Stomach smooth muscle (tissue), 2 donors: ENCODE measurements at regions not wholly inside any gene's neighbourhood (a gene's known extent, or its start where the extent isn't known, plus 50 kb on each side); places are given as distances from the start of the nearest gene placed in this dataset.
"Not testable (repeated sequence)": the region's sequence is repeated elsewhere in the genome, so short reads cannot be mapped to it uniquely, and the experiment has no call there.

Experiments used
- H3K27ac ChIP-seq: one replicate; pipeline ENCODE4 v1.7.0; 2013; ENCODE audit warnings: mild to moderate bottlenecking, low read length, inconsistent platforms
- H3K27me3 ChIP-seq, 2 donors: one replicate each; pipeline ENCODE4 v1.7.0; 2013; ENCODE audit warnings: low read length in 2 of 2; ENCODE audit not compliant: insufficient read depth in 2 of 2, control insufficient read depth in 1 of 2
- H3K36me3 ChIP-seq, 2 donors: one replicate each; pipeline ENCODE4 v1.7.0; 2013; ENCODE audit warnings: low read length in 2 of 2; ENCODE audit not compliant: control insufficient read depth in 2 of 2, insufficient read depth in 2 of 2
- H3K4me1 ChIP-seq: one replicate; pipeline ENCODE4 v1.7.0; 2013; ENCODE audit warnings: low read length; ENCODE audit not compliant: control insufficient read depth, insufficient read depth
- H3K4me3 ChIP-seq, 2 donors: one replicate each; pipeline ENCODE4 v1.7.0; 2013; ENCODE audit warnings: low read length in 2 of 2
- H3K9ac ChIP-seq, 2 donors: one replicate each; pipeline ENCODE4 v1.7.0; 2013; ENCODE audit warnings: low read length in 2 of 2, mild to moderate bottlenecking in 1 of 2
- H3K9me3 ChIP-seq, 2 donors: one replicate each; pipeline ENCODE4 v1.7.0; 2013; ENCODE audit warnings: low read length in 2 of 2; ENCODE audit not compliant: control insufficient read depth in 2 of 2
- donor health status: healthy.
- donor health status: Pancreatic carcinoma.

- H3K4me1 ChIP-seq, H3K27ac ChIP-seq, H3K27me3 ChIP-seq, H3K4me3 ChIP-seq, H3K36me3 ChIP-seq, H3K9ac ChIP-seq, H3K9me3 ChIP-seq: not testable (repeated sequence)
These were observed 51.4 kb upstream of the GOLGA8O start for GRCh38 chr15:32506787-32507186.

GRCh38 chr15:32505633-32506032, 50.2 kb upstream of the GOLGA8O start:
- H3K9ac ChIP-seq, H3K27ac ChIP-seq, H3K36me3 ChIP-seq, H3K27me3 ChIP-seq, H3K4me1 ChIP-seq, H3K4me3 ChIP-seq, H3K9me3 ChIP-seq: not testable (repeated sequence)
